IPS-18a (cell line): ENCODE measurements at regions not wholly inside any gene's neighbourhood (a gene's known extent, or its start where the extent isn't known, plus 50 kb on each side); places are given as distances from the start of the nearest gene placed in this dataset.
"Not testable (repeated sequence)": the region's sequence is repeated elsewhere in the genome, so short reads cannot be mapped to it uniquely, and the experiment has no call there.

ENCODE experiments used
- H3K27ac ChIP-seq: one replicate; pipeline ENCODE4 v1.5.1; 2013; ENCODE audit warnings: low read length
- H3K27me3 ChIP-seq: one replicate; pipeline ENCODE4 v1.6.1; 2013; ENCODE audit warnings: mild to moderate bottlenecking, low read length; ENCODE audit not compliant: control insufficient read depth, insufficient read depth
- H3K36me3 ChIP-seq: one replicate; pipeline ENCODE4 v1.6.1; 2013; ENCODE audit warnings: low read depth, low read length; ENCODE audit not compliant: control insufficient read depth
- H3K4me1 ChIP-seq: one replicate; pipeline ENCODE4 v1.6.1; 2013; ENCODE audit warnings: low read depth, low read length; ENCODE audit not compliant: control insufficient read depth
- H3K4me3 ChIP-seq: one replicate; pipeline ENCODE4 v1.5.1; 2013; ENCODE audit warnings: low read length
- H3K9ac ChIP-seq: one replicate; pipeline ENCODE4 v1.6.1; 2013; ENCODE audit warnings: mild to moderate bottlenecking, low read length, moderate library complexity
- H3K9me3 ChIP-seq: one replicate; pipeline ENCODE4 v1.6.1; 2013; ENCODE audit warnings: low read depth, low read length; ENCODE audit not compliant: control insufficient read depth

DNA sequence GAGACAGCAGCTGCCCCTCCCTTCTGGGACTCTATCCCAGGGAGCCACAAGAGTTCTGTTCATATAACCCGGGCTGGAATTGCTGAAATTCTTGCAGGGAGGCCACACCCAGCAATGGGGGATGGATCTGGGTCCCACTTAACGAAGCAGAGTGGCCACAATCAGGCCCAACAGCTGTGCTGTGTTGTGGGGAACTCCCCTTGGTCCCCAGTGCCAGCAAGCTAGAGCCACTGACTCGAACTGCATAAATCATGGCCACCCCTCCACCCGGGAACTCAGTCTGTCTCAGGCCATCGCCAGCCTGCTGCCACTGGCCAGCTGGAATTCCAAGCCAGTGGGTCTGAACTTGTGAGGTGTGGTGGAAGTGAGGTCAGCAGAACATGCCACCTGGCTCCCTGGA lies 111.1 kb downstream of the KLF8 start:
- no peak overlapping the region for H3K4me3 ChIP-seq
- H3K27ac ChIP-seq, result no peak overlapping the region
- H3K4me1 ChIP-seq, result no peaks in the 10 kb centered on the region
- peaks cover 50% of the 10 kb centered on the region for H3K9me3 ChIP-seq
- no peak overlapping the region for H3K9ac ChIP-seq
- H3K36me3 ChIP-seq, result no peaks in the 10 kb centered on the region
- H3K27me3 ChIP-seq, result no peaks in the 10 kb centered on the region

DNA sequence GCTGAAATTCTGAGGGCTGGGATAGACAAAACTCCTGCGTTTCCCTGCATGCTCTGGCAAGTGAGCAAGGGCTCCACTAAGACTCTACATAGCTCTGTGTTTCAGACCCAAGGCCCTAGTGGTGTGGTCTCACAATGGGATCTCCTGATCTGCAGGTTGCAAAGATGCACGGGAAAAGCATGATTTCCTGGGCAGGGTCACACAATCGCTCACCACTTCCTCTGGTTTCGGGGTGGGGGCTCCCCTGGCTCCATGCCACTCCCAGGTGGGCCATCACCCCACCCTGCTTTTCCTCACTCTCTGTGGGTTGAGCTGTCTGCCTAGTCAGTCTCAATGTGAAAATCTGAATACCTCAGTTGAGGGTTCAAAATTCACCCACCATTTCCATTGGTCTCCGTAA lies 111.5 kb downstream of the KLF8 start:
- Histone ChIP-seq H3K9ac (no peak overlapping the region), H3K4me3 (no peak overlapping the region), H3K27me3 (no peaks in the 10 kb centered on the region), H3K9me3 (peaks cover 50% of the 10 kb centered on the region), H3K36me3 (no peaks in the 10 kb centered on the region), H3K4me1 (no peaks in the 10 kb centered on the region), H3K27ac (no peak overlapping the region)

DNA sequence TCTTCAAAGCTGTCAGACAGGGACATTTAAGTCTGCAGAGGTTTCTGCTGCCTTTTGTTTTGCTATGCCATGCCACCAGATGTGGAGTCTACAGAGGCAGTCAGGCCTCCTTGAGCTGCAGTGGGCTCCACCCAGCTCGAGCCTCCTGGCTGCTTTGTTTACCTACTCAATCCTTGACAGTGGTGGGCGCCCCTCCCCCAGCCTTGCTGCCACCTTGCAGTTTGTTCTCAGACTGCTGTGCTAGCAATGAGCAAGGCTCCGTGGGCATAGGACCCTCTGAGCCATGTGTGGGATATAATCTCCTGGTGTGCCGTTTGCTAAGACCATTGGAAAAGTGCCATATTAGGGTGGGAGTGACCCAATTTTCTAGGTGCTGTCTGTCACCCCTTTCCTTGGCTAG lies 126.0 kb downstream of the KLF8 start:
- not testable (repeated sequence) for H3K36me3 ChIP-seq, H3K27me3 ChIP-seq, H3K27ac ChIP-seq, H3K4me1 ChIP-seq, H3K9ac ChIP-seq, H3K4me3 ChIP-seq
- peaks cover 46% of the 10 kb centered on the region for H3K9me3 ChIP-seq

DNA sequence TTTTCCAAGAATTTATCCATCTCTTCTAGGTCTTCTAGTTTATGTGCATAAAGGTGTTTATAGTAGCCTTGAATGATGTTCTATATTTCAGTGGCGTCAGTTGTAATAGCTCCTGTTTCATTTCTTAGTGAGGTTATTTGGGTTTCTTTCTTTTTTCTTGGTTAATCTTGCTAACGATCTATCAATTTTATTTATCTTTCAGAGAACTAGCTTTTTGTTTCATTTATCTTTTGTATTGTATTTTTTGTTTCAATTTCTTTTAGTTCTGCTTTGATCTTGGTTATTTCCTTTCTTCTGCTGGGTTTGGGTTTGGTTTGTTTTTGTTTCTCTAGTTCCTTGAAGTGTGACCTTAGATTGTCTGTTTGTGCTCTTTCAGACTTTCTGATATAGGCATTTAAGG lies 133.0 kb downstream of the KLF8 start:
- not testable (repeated sequence) for H3K27ac ChIP-seq, H3K27me3 ChIP-seq, H3K4me1 ChIP-seq, H3K9ac ChIP-seq, H3K36me3 ChIP-seq, H3K4me3 ChIP-seq
- H3K9me3 ChIP-seq, result peaks cover 69% of the 10 kb centered on the region

DNA sequence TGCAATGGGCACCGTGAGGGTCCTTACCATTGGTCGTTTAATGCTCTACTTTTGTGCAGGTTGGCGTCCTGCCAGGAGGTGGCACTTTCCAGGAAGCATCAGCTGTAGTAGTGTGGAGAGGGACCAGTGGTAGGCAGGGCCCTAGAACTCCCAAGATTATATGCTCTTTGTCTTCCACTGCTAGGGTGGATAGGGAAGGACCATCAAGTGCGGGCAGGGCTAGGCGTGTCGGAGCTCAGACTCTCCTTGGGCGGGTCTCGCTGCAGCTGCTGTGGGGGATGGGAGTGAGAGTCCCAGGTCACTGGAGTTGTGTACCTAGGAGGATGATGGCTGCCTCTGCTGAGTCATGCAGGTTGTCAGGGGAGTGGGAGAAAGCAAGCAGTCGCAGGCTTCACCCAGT lies 134.7 kb downstream of the KLF8 start:
- no peaks in the 10 kb centered on the region for H3K27me3 ChIP-seq
- H3K9ac ChIP-seq, result no peak overlapping the region
- H3K9me3 ChIP-seq, result peaks cover 63% of the 10 kb centered on the region
- no peak overlapping the region for H3K27ac ChIP-seq
- H3K36me3 ChIP-seq, result no peaks in the 10 kb centered on the region
- H3K4me1 ChIP-seq, result no peaks in the 10 kb centered on the region
- H3K4me3 ChIP-seq, result no peak overlapping the region

DNA sequence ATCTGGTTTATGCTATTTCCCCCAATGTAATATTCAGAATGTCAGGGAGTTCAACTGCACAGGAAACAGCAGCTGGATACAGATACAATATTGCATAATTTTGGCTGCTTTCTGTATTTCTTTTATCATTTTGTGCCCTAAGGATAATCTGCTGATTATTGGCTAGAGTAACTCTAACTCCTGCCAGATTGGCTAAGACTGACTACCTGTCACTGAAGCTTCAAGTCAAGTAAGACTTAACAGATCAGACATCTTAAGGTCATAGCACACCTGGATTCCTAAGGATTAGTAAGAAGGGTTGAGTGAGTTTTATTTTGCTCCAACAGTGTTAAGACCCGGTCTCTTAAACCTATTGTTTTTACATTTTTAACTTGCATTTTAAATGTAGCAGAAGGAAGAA lies 136.8 kb downstream of the KLF8 start:
- H3K36me3 ChIP-seq, result no peaks in the 10 kb centered on the region
- H3K4me1 ChIP-seq, result no peaks in the 10 kb centered on the region
- H3K9ac ChIP-seq, result no peak overlapping the region
- H3K27me3 ChIP-seq, result no peaks in the 10 kb centered on the region
- H3K4me3 ChIP-seq, result no peak overlapping the region
- peaks cover 45% of the 10 kb centered on the region for H3K9me3 ChIP-seq
- no peak overlapping the region for H3K27ac ChIP-seq

DNA sequence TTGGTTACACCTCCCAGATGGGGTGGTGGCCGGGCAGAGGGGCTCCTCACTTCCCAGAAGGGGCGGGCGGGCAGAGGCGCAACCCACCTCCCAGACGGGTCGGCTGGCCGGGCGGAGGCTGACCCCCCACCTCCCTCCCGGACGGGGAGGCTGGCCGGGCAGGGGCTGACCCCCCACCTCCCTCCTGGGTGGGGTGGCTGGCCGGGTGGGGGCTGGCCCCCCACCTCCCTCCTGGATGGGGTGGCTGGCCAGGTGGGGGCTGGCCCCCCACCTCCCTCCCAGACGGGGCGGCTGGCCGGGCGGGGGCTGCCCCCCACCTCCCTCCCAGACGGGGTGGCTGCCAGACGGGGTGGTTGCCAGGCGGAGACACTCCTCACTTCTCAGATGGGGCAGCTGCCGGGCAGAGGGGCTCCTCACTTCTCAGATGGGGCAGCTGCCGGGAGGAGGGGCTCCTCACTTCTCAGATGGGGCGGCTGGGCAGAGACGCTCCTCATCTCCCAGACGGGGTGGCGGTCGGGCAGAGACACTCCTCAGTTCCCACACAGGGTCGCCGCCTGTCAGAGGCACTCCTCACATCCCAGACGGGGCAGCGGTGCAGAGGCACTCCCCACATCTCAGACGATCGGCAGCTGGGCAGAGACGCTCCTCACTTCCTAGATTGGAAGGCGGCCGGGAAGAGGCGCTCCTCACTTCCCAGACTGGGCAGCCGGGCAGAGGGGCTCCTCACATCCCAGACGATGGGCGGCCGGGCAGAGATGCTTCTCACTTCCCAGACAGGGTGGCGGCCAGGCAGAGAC lies 148.0 kb downstream of the KLF8 start:
- H3K9me3 ChIP-seq, result peaks cover 25% of the 10 kb centered on the region
- H3K4me3 ChIP-seq, H3K36me3 ChIP-seq, H3K9ac ChIP-seq, H3K27me3 ChIP-seq, H3K27ac ChIP-seq, H3K4me1 ChIP-seq: not testable (repeated sequence)

DNA sequence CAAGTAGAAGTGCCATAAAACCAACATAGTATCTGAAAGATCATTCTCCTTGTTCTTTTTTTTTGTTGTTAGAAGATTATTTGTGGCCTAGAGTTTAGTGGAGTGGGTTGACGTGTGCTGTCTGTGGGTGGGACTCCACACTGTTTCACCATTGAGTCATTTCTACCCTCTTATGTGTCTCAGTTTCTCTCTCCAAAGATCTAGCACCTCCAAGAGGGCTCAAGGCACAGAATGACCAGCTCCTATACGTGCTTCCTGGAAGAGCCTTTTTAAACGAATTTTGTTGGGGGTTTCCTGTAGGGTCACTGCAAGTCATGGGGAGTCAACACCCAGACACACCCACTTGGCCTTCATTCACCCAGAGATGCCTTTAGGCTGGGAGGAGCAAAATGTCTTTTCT lies 150.1 kb downstream of the KLF8 start:
- no peaks in the 10 kb centered on the region for H3K4me1 ChIP-seq
- H3K36me3 ChIP-seq, result no peaks in the 10 kb centered on the region
- no peak overlapping the region for H3K27ac ChIP-seq
- H3K9me3 ChIP-seq, result peaks cover 24% of the 10 kb centered on the region
- H3K9ac ChIP-seq, result no peak overlapping the region
- H3K4me3 ChIP-seq, result no peak overlapping the region
- no peaks in the 10 kb centered on the region for H3K27me3 ChIP-seq

DNA sequence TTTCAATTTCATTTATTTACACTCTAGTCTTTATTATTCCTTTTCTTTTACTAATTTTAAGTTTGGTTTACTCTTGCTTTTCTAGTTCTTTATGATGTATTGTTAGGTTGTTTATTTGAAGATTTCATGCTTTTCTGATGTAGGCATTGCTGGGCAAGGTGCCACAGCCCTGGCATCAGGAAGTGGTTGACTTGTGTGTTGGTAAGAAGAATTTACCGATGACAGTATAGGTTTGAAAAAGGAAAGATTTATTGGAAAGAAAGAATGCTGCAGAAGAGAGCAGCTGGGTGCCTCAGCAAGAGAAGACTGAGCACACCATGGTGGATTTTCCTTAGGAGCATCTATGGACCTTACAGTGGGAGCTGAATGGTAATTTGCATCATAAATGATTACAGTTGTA lies 153.2 kb downstream of the KLF8 start:
- Histone ChIP-seq H3K36me3 (no peaks in the 10 kb centered on the region), H3K27me3 (no peaks in the 10 kb centered on the region), H3K9ac (no peak overlapping the region), H3K27ac (no peak overlapping the region), H3K4me3 (no peak overlapping the region), H3K9me3 (peaks cover 26% of the 10 kb centered on the region), H3K4me1 (no peaks in the 10 kb centered on the region)

DNA sequence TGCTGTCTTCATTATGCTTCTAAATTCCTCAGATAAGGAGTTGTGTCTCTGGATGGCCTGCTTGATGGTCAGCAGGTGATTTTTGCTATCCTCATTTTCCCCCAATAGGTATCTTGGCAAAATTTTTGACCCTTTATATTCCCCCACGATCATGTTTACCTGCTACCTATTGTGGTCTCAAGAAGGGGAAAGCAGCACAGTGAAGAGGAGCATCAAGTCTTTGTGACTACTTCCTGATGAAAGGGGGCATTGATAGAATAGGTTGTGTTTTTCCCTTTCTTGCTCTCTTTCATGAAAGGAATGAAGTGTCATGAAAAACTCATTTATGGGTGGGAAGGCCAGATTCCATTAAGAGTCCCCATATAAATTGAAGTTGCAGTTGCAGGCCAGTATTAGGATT lies 153.8 kb downstream of the KLF8 start:
- peaks cover 23% of the 10 kb centered on the region for H3K9me3 ChIP-seq
- no peaks in the 10 kb centered on the region for H3K36me3 ChIP-seq
- H3K4me3 ChIP-seq, result no peak overlapping the region

DNA sequence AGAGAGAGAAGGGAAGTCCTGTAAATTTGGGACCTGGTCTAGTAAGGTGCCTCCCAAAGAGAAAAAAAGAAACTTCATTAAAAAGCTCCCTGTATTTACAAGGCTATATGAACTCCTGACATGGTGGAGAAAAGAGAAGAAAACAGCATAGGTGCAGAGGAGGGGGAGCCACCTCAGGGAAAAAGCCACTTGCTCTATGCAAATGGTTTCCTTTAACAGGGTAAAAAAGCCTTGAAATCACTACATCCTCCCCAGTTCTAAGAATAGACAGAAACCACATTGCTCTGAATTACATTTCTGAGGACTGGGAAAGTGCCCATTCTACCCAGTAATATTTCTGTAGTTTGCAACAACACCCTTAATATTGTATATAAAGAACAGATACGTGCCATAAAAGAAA lies 165.5 kb downstream of the KLF8 start:
- no peaks in the 10 kb centered on the region for H3K4me1 ChIP-seq
- H3K36me3 ChIP-seq, result no peaks in the 10 kb centered on the region
- no peak overlapping the region for H3K27ac ChIP-seq

More for the DNA sequence above, 153.8 kb downstream of the KLF8 start:
- Histone ChIP-seq H3K9ac (no peak overlapping the region), H3K27me3 (no peaks in the 10 kb centered on the region), H3K4me1 (no peaks in the 10 kb centered on the region), H3K27ac (no peak overlapping the region)

DNA sequence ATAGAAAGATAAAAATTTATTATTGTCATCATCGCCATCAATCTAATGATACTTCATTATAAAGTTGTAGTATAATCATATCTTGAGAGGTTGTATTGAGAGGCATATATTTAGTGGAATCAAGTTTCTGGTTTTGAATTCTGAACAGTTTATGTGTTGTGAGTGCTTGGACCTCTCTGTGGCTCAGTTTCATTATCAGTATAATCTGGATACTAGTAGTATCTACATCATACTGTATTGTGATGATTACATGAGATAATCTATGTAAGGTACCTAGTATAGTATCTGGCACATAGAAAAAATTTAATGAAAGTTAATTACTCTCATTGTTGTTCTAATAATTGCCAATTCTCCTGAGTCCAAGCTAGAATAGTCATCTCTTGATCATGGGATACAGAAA lies 161.2 kb upstream of the UBQLN2 start:
- Histone ChIP-seq H3K27ac (no peak overlapping the region), H3K9me3 (peaks cover 34% of the 10 kb centered on the region), H3K4me3 (no peak overlapping the region), H3K27me3 (no peaks in the 10 kb centered on the region), H3K36me3 (no peaks in the 10 kb centered on the region), H3K4me1 (no peaks in the 10 kb centered on the region), H3K9ac (no peak overlapping the region)

More for the DNA sequence above, 165.5 kb downstream of the KLF8 start:
- Histone ChIP-seq H3K4me3 (no peak overlapping the region), H3K27me3 (no peaks in the 10 kb centered on the region), H3K9me3 (peaks cover 40% of the 10 kb centered on the region), H3K9ac (no peak overlapping the region)
